ENCODE measurements at regions not wholly inside any gene's neighbourhood (a gene's known extent, or its start where the extent isn't known, plus 50 kb on each side); places are given as distances from the start of the nearest gene placed in this dataset.

DNA sequence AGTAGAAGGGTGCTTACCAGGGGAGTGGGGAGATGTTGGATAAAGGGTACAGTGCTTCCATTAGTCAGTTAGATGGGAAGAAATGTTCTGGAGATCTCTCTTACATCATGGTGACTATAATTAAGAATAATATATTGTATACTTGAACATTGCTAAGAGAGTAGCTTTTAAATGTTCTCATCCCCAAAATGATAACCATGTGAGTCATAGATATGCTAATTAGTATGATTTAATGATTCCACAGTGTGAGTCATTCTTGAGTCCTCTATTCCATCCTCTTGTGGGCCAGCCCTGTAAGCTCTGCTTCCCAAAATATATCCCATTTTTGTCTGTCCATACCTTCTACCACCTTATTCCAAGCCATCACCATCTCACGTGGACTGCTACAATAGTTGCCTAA is 80.6 kb upstream of the CDH11 start:
- DNase-seq (ENCODE audit: low spot score): no peak

DNA sequence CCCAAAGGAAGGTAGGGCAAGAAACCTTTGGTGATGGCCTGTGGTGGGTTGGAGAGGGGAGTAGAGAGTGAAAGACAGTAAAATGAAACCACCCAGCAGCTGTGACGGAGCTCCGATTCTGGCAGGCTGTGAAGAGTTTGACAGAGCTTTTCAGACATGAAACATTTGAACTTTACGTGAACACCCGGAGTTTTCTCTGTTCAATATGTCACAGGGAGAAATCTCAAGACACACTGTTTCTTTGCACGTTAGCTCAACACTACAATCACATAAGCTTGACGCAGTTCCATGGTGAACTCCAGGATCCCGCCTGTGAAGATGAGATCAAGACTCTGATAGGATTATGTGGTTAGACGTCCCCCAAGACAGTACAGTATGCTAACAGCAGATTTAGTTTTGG is 79.6 kb upstream of the CDH11 start:
- no peak for DNase-seq (ENCODE audit: low spot score)

DNA sequence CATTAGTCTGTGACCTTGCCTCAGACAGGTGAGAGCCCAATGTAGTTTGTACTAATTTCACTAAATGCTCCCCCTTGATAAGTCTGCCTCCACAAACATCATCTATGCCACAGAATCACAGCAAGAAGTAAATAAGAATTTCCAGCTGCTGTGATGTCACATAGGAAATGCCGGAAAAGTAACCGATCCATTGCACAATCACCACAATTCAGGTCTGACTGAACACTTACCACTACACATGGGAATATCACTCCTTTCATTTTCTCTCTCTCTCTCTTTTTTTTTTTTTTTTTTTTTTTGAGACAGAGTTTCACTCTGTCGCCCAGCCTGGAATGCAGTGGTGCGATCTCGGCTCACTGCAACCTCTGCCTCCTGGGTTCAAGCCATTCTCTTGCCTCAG is 79.0 kb upstream of the CDH11 start:
- DNase-seq (ENCODE audit: low spot score): no peak

DNA sequence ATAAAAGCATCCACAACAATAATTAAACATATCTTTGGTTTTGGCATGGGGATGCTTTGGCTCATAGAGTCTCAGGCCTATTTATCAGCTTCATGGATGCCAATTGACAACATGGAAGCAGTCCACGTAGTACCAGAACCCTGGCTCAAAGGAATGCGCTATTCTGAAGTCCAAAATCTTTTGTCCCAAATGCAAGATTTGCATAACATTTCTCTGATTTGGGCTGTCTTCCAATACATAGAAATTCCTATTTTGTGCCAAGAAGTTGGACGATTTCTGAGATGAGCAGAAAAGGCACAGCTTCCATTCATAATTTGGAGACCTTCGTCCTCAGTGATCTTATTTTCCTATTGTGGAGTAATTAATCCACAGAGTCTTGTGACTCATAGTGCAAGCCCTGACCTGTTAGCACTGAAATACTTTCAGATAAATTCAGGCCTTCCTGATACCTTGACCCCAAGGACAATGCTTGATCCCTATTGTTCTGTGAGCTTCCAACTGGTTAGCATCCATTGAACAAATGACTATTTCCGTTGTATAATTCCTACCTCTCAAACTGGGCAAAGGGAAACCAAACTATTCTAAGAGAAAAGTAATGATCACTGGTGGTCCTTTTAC is 78.4 kb upstream of the CDH11 start:
- no peak for DNase-seq (ENCODE audit: low spot score)

DNA sequence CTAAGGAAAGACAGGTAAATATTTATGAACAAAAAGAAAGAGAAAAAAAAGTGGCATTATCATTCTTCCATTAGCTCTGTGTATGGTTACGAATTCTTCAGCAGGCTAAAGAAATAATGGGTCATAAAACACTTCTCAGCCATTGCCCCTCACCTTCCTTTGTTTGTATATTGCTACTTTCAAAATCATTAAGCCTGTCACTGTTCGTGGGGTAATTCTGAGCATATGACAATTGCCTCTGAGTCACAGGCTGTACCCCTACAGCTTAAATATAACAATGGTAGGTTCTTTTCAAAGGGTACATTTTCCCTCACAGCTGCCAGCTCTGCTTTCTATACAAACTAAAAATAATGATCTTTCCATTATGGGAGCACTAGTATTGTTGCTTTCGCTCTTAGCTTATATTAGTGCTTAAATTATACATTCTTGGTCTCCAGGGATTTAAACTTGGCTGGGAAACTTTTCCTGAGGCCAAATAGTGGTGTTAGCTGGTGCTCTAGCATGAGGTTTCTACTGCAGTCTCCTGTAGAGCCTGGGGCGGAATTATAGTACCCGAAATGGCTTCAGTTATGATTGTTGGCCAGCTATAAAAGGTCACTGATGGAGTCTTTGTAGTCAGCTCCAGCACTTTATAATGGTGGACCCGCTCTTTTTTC is 74.7 kb upstream of the CDH11 start:
- DNase-seq (ENCODE audit: low spot score): no peak

DNA sequence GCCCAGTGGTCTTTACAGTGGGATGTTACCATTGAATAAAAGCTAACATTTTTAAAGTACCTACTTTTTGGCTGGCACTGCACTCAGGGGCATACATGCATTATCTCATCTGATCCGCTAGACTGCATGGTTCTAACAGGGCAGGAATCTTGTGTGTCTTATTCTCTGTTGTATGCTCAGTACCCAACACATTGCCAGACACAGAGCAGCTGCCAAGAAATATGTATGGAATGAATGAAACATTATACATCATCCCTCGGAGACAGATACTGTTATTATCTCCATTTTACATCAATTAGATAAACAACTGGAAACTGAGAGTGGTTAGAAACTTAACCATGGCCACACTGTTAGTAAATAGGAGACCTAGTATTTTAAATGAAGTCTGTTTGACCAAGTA is 74.1 kb upstream of the CDH11 start:
- DNase-seq (ENCODE audit: low spot score): no peak

DNA sequence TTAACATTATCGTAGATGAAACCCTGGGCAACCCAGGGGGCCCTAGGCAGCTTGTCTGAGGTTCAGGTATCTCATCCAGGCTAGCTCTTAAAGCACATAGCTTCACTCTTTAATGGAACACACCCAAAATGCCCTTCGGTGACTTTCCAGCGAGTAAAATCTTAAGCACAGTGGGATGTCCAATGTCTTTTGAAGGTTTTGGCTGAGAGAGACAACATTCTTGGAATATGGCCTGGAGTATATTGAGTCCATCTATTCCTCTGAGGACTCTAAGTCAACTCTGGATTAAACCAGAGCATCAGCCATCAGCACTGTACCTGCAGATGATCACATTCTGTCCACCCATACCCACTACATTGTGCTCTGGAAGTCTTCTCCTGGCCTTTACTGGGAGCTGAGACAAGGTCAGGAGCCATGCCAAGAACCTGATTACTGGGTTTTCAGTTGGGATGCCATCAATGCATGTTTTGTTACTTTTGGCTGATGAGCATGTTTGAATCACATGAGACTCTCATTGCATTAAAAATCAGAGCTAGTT is 63.4 kb upstream of the CDH11 start:
- no peak for DNase-seq (ENCODE audit: low spot score)

DNA sequence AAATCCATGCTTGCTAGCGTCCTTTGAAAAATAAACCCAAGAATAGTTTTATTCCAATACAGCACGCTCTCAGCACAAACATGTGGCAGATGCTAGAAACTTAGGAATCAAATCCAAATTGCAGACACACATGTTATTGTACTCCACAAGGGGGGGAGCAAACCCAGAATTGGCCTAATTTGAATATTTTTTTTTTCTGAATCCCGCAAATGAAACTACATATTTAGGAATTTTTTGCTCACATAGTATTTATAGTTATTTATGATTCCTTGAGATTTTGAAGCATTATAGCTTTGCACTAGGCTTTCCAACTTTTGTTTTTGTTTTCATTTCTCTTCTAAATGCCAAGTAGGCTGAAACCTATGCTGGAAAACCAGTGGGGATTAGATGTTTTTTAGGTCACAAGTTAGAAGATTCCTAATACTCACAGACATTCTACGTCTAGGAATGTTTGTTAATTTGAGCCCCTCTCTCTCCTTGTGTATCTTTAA is 59.3 kb upstream of the CDH11 start:
- DNase-seq (ENCODE audit: low spot score): no peak

DNA sequence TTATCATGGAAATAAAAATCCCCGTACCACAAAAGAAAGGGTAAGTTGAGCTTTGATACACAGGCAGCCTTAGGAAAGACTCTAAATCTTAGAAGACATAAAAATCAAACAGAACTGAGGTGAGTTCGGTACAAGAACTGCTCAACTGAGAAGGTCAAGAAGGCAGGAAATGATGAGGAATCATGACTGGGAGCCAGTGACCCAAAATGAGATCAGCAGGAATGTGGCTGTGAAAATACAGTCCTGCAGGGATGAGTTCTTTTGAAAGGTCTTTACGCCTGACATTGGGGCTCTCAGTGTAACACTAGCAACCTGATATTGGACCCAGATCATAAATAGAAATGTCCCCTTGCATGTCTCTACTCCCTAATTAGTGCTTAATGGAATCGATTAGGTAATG is 56.3 kb upstream of the CDH11 start:
- DNase-seq (ENCODE audit: low spot score): no peak

DNA sequence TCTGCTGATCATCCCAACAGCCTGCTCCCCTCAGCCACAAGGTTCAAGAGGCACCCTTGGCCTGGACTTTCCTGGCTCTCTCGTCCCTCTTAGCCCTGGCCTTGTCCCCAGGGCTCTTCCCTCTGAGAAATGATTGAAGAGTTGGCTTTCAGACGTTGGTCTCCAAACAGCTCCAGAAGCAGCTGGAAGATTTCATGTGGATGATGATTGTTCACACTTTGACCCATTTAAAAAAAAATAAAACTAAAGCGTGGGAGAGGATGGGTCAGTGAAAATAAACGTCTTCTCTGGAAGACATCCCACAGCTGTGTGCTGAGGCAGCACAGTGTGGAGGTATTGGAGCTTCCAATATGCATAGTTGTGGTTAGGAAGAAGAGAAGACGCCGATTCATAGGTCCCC is 54.7 kb upstream of the CDH11 start:
- no peak for DNase-seq (ENCODE audit: low spot score)

DNA sequence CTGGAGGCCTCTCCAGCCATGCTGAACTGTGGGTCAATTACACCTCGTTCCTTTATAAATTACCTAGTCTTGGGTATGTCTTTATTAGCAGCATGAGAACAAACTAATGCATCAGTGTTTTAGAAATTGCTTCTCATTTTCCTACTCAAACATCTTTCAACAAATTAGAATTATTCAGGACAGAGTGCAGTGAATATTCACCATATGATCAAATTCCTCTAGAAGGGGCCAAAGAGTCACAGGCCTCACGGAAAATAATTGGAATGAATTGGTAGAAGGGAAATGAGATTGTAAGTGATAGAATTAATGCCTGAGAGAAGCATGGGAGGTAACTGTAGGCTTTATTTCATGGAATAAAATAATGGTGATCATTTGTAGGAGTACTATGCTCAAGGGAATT is 50.5 kb upstream of the CDH11 start:
- no peak for DNase-seq (ENCODE audit: low spot score)

Measured in LoVo (cell line).